Activated B cell treated with CpG ODN at 0.5 μM for 24 hours (primary cell): ENCODE measurements at regions not wholly inside any gene's neighbourhood (a gene's known extent, or its start where the extent isn't known, plus 50 kb on each side); places are given as distances from the start of the nearest gene placed in this dataset.

Source experiments
- ATAC-seq: fragments of 200-7000 bp; cut with Tn5 transposase; one replicate; pipeline ENCODE4 v1.10.0; 2021; ENCODE audit warnings: low read depth, mild to moderate bottlenecking, moderate library complexity
- CTCF ChIA-PET: fragments of 350-600 bp; sonication (Branson Sonifier 250); formaldehyde crosslinking; loops from one replicate; lab custom pipeline; 2021; ENCODE audit warnings: antibody characterized with exemption; lab: Charles Lee
- POLR2A ChIA-PET: fragments of 350-600 bp; sonication (Branson Sonifier 250); formaldehyde crosslinking; loops from one replicate; lab custom pipeline; 2021; ENCODE audit warnings: antibody characterized with exemption; lab: Charles Lee
- DNase-seq: peaks from one replicate; pipeline ENCODE4 v3.0.0; 2022
- H3K27ac Mint-ChIP-seq: one replicate; pipeline ENCODE4 v1.8.0; 2020; ENCODE audit warnings: mixed read lengths
- H3K27me3 Mint-ChIP-seq: one replicate; pipeline ENCODE4 v1.8.0; 2021; ENCODE audit warnings: mixed read lengths
- H3K36me3 Mint-ChIP-seq: one replicate; pipeline ENCODE4 v1.8.0; 2021; ENCODE audit warnings: low read depth, mixed read lengths
- H3K4me1 Mint-ChIP-seq: one replicate; pipeline ENCODE4 v1.8.0; 2021; ENCODE audit warnings: mixed read lengths
- H3K4me3 Mint-ChIP-seq: one replicate; pipeline ENCODE4 v1.8.0; 2020; ENCODE audit warnings: mild to moderate bottlenecking, mixed read lengths
- H3K9me3 Mint-ChIP-seq: one replicate; pipeline ENCODE4 v1.8.0; 2020; ENCODE audit warnings: mixed read lengths
- intact Hi-C: fragments of 100-400 bp; cut with micrococcal nuclease; formaldehyde crosslinking; loops from one replicate; pipeline ENCODE4 v1.15.1; 2024
- TF ChIP-seq, protein P1 (sequence below): fragments of 200-600 bp; IDR thresholded peaks from one replicate; pipeline ENCODE4 v1.8.0; 2022; ENCODE audit warnings: antibody characterized with exemption, mild to moderate bottlenecking

DNA sequence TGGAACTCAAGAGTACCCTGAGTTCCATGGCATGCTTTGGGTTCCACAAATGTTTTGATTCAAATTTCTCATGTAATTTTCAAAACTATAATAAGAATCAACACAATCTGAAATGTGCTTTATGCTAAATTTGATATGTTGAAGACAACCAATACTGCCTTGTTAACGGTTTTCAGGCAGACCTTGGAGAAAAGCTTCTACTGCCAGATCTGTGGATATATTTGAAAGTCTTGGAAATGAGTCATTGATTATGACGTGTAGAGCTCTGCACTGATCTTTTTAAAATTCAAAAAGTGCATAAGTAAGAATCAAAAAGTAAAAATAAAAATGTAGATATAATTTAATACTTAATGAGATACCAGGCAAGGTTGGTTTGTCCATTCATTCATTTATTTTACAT, 74.0 kb upstream of the TNR start:
- DNase-seq (no peak), ATAC-seq (no peak)
- TF ChIP-seq, protein P1, sequence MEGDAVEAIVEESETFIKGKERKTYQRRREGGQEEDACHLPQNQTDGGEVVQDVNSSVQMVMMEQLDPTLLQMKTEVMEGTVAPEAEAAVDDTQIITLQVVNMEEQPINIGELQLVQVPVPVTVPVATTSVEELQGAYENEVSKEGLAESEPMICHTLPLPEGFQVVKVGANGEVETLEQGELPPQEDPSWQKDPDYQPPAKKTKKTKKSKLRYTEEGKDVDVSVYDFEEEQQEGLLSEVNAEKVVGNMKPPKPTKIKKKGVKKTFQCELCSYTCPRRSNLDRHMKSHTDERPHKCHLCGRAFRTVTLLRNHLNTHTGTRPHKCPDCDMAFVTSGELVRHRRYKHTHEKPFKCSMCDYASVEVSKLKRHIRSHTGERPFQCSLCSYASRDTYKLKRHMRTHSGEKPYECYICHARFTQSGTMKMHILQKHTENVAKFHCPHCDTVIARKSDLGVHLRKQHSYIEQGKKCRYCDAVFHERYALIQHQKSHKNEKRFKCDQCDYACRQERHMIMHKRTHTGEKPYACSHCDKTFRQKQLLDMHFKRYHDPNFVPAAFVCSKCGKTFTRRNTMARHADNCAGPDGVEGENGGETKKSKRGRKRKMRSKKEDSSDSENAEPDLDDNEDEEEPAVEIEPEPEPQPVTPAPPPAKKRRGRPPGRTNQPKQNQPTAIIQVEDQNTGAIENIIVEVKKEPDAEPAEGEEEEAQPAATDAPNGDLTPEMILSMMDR, result no peak
- H3K9me3 Mint-ChIP-seq, result peaks cover 8% of the 10 kb centered on the region
- H3K4me3 Mint-ChIP-seq, result no peak overlapping the region
- no peak overlapping the region for H3K27ac Mint-ChIP-seq
- CTCF ChIA-PET, result no interaction called here
- intact Hi-C loops, result no loop called here
- H3K36me3 Mint-ChIP-seq, result no peaks in the 10 kb centered on the region
- peaks cover 20% of the 10 kb centered on the region for H3K27me3 Mint-ChIP-seq
- no peaks in the 10 kb centered on the region for H3K4me1 Mint-ChIP-seq
- POLR2A ChIA-PET, result no interaction called here

DNA sequence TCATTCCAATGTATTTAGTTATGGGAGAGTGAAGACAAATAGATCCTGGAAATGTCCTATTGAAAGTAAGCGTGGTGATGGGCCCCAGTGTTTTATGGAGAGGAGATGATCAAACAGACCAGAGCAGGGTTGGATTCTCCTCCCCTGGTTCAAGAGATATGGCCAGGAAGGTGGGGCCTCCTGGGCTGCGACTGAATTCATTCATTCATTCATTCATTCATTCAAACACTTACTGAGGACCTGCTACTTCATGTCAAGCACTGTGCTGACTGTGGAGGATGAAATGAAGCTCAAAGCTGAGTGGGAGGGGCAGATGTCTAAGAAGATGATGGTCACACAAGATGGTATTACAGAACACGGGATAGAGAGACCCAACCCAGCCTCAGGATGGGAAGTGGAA, 71.5 kb upstream of the TNR start:
- Mint-ChIP-seq H3K4me3 (no peak overlapping the region), H3K9me3 (peaks cover 8% of the 10 kb centered on the region), H3K27me3 (peaks cover 28% of the 10 kb centered on the region), H3K4me1 (no peaks in the 10 kb centered on the region), H3K36me3 (no peaks in the 10 kb centered on the region), H3K27ac (no peak overlapping the region)
- TF ChIP-seq, protein P1, result no peak
- ChIA-PET CTCF (no interaction called here), POLR2A (no interaction called here)
- no peak for DNase-seq
- ATAC-seq, result no peak
- intact Hi-C loops, result no loop called here

DNA sequence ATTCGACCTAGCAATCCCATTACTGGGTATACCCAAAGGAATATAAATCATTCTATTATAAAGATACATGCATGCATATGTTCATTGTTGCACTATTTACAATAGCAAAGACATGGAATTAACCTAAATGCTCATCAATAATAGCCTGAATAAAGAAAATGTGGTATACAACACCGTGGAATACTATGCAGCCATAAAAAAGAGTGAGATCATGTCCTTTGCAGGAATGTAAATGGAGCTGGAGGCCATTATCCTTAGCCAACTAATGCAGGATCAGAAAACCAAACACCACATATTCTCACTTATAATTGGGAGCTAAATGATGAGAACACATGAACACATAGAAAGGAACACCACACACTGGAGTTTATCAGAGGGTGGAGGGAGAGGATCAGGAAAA, 69.5 kb upstream of the TNR start:
- peaks cover 6% of the 10 kb centered on the region for H3K9me3 Mint-ChIP-seq
- intact Hi-C loops, result no loop called here
- ChIA-PET CTCF (no interaction called here), POLR2A (no interaction called here)
- DNase-seq (no peak), ATAC-seq (no peak)
- H3K27me3 Mint-ChIP-seq, result peaks cover 24% of the 10 kb centered on the region
- H3K27ac Mint-ChIP-seq, result no peak overlapping the region
- TF ChIP-seq, protein P1, result no peak
- H3K4me1 Mint-ChIP-seq, result no peaks in the 10 kb centered on the region
- H3K36me3 Mint-ChIP-seq, result no peaks in the 10 kb centered on the region
- no peak overlapping the region for H3K4me3 Mint-ChIP-seq

DNA sequence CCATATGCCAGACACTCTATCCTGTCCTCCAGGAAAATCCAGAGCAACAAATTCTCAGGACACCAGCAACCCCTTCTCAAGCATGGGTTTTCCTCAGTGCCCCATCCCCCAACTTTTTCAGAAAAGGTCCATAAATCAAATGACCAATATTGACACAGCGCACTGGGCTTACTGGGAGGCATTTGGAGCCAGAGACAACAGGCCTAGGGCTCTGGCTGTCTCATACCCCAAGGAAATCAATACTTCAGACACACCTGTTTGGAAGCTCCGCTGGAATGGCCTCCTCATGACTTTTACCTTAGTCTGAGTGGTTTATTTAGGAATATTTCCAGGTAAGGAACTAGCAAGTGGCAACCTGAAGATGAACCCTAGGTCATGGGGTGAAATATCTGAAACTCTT, 66.9 kb upstream of the TNR start:
- Mint-ChIP-seq H3K27ac (no peak overlapping the region), H3K4me1 (no peaks in the 10 kb centered on the region), H3K36me3 (no peaks in the 10 kb centered on the region), H3K9me3 (peaks cover 6% of the 10 kb centered on the region), H3K27me3 (peaks cover 20% of the 10 kb centered on the region), H3K4me3 (no peak overlapping the region)
- no peak for DNase-seq
- intact Hi-C loops, result no loop called here
- ATAC-seq, result no peak
- POLR2A ChIA-PET, result no interaction called here
- CTCF ChIA-PET, result no interaction called here
- TF ChIP-seq, protein P1, result no peak

DNA sequence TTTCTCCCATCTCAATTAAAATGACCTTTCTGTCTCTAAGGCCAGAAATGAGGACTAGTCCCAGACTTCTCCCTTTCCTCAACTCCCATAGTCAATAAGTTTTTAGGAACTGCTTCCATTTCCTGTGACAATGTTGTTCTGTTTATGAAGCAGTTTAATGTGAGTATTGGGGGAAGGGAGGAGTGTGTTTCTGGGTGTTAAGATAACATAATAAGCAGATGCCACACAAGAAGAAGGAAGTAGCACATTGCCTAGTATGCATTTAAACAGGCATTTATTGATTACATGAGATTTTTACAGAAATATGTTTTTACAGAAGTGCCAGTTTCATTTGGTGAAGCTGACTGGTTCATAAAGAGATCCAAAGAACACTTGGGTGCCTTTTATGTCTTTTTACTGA, 65.6 kb upstream of the TNR start:
- Mint-ChIP-seq H3K36me3 (no peaks in the 10 kb centered on the region), H3K27me3 (peaks cover 18% of the 10 kb centered on the region), H3K27ac (no peak overlapping the region), H3K9me3 (peaks cover 6% of the 10 kb centered on the region), H3K4me3 (no peak overlapping the region), H3K4me1 (no peaks in the 10 kb centered on the region)
- ChIA-PET CTCF (no interaction called here), POLR2A (no interaction called here)
- intact Hi-C loops, result no loop called here
- DNase-seq, result no peak
- TF ChIP-seq, protein P1, result no peak
- no peak for ATAC-seq
